Small intestine (tissue), 7 donors: ENCODE measurements at regions not wholly inside any gene's neighbourhood (a gene's known extent, or its start where the extent isn't known, plus 50 kb on each side); places are given as distances from the start of the nearest gene placed in this dataset.
A peak's percentile ranks its signal among the peaks of the same experiment; 100 is the strongest.

Experiments
- DNase-seq, 2 donors: peaks; one replicate each; pipeline versions ENCODE4 v3.0.0 to v3.0.0-alpha.2; 2013
- FAIRE-seq: peaks from 2 replicates; lab custom pipeline; 2012; peaks lifted over from hg19 to GRCh38; lab: Jason Lieb, UNC
- H3K27ac ChIP-seq, 3 donors: one replicate each; pipeline ENCODE4 v1.5.1; 2013; ENCODE audit warnings: low read length in 2 of 3, mild to moderate bottlenecking in 2 of 3, control low read depth in 1 of 3, inconsistent platforms in 1 of 3, low read depth in 1 of 3, moderate library complexity in 1 of 3
- H3K27me3 ChIP-seq, 3 donors: one replicate each; pipeline ENCODE4 v1.6.1; 2013; ENCODE audit warnings: low read length in 3 of 3, inconsistent platforms in 1 of 3; ENCODE audit not compliant: control insufficient read depth in 3 of 3, insufficient read depth in 3 of 3
- H3K36me3 ChIP-seq, 3 donors: one replicate each; pipeline ENCODE4 v1.6.1; 2013; ENCODE audit warnings: low read length in 3 of 3, inconsistent platforms in 1 of 3, low read depth in 1 of 3, mild to moderate bottlenecking in 1 of 3, moderate library complexity in 1 of 3; ENCODE audit not compliant: control insufficient read depth in 3 of 3, insufficient read depth in 2 of 3
- H3K4me1 ChIP-seq, 3 donors: one replicate each; pipeline ENCODE4 v1.6.1; 2013; ENCODE audit warnings: low read length in 2 of 3, inconsistent platforms in 1 of 3, low read depth in 1 of 3, mild to moderate bottlenecking in 1 of 3, moderate library complexity in 1 of 3; ENCODE audit not compliant: control insufficient read depth in 3 of 3, insufficient read depth in 2 of 3
- H3K4me3 ChIP-seq, 3 donors: one replicate each; pipeline ENCODE4 v1.5.1; 2013; ENCODE audit warnings: low read length in 3 of 3, control low read depth in 1 of 3, inconsistent platforms in 1 of 3, low read depth in 1 of 3, mild to moderate bottlenecking in 1 of 3, moderate library complexity in 1 of 3
- H3K9me3 ChIP-seq, 2 donors: one replicate each; pipeline ENCODE4 v1.6.1; 2013; ENCODE audit warnings: low read depth in 1 of 2, low read length in 1 of 2; ENCODE audit not compliant: control insufficient read depth in 2 of 2, insufficient read depth in 1 of 2
- WGBS, 3 donors: extraction: QIAGEN DNeasy Blood & Tissue Kit; methylation state at CpG; one replicate each; pipeline ENCODE4 v1.1.7; 2013; 5-methylcytosine and 5-hydroxymethylcytosine counted together
- donor health status: healthy with polysubstance abuse.
- donor health status: control.
- donor health status: control.
- donor health status: Bipolar disorder and iron deficiency.
- donor health status: healthy.

DNA sequence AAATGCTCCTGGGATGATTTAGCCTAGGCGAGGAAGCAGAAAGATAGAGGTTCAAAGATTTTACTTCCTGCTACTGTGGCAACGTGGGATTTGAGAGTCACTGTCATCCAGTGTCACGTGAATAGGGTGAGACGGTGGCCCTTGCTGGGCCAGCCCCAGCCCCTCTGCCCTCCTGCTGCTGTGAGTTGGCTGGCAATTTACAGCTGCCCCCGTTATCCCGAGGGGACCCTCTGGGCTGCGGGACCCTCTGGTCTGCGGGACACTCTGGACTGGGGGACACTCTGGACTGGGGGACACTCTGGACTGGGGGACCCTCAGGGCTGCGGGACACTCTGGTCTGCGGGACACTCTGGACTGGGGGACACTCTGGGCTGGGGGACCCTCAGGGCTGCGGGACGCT lies 765.4 kb downstream of the TRIML1 start:
- FAIRE-seq = no peak
- no peaks in the 10 kb centered on the region for H3K4me1 ChIP-seq
- WGBS, 3 donors = 71 to 85% (median 75%) methylated on average over 8 to 12 of the region's 12 CpGs
- DNase-seq = no peak
- H3K9me3 ChIP-seq = peaks cover 0 to 5% of the 10 kb centered on the region in 2 donors
- H3K4me3 ChIP-seq = no peak overlapping the region
- H3K27ac ChIP-seq = no peak overlapping the region
- no peaks in the 10 kb centered on the region for H3K27me3 ChIP-seq
- no peaks in the 10 kb centered on the region for H3K36me3 ChIP-seq

DNA sequence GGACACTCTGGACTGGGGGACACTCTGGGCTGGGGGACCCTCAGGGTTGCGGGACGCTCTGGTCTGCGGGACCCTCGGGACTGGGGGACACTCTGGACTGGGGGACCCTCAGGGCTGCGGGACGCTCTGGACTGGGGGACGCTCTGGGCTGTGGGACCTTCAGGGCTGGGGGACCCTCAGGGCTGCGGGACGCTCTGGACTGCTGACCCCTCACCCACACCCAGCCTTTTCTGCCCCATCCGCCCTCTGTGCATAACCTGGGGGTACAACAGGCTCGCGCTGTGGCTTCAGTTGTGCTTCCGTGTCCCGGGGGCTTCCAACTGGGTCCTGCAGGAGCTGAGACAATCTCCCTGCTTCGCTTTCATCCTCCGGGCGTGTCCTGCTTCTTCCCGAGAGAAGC lies 766.0 kb downstream of the TRIML1 start:
- 83 to 86% (median 85%) methylated on average over 12 to 18 of the region's 18 CpGs for WGBS, 3 donors
- Histone ChIP-seq H3K4me1 (no peaks in the 10 kb centered on the region), H3K9me3 (peaks cover 0 to 5% of the 10 kb centered on the region in 2 donors), H3K36me3 (no peaks in the 10 kb centered on the region), H3K27ac (no peak overlapping the region), H3K4me3 (no peak overlapping the region), H3K27me3 (no peaks in the 10 kb centered on the region)
- no peak for DNase-seq
- FAIRE-seq = no peak

DNA sequence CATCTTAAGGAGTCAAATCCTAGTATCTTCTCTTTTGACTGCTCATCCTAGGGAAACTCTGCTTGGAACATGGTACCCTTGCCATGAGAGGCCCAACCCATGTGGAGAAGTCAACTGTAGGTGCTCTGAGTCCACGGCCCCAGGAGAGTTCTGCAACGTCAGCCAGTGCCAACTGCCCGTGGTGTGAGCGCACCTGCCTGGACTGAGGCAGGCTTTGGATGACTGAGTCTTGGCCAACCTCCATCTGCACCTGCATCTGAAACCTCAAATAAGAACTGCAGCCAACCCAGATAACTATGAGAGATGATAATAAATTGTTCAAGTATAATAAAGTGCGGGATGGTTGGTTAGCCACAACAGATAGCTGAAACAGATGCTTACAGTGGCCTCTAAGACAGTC lies 772.0 kb downstream of the TRIML1 start:
- no peaks in the 10 kb centered on the region for H3K36me3 ChIP-seq
- H3K9me3 ChIP-seq = peaks cover 0 to 5% of the 10 kb centered on the region in 2 donors
- H3K27me3 ChIP-seq = no peaks in the 10 kb centered on the region
- no peak overlapping the region for H3K4me3 ChIP-seq
- no peaks in the 10 kb centered on the region for H3K4me1 ChIP-seq
- H3K27ac ChIP-seq = no peak overlapping the region
- WGBS, 3 donors = 39 to 87% (median 47%) methylated on average over 5 of the region's 5 CpGs
- no peak for FAIRE-seq
- DNase-seq = no peak

DNA sequence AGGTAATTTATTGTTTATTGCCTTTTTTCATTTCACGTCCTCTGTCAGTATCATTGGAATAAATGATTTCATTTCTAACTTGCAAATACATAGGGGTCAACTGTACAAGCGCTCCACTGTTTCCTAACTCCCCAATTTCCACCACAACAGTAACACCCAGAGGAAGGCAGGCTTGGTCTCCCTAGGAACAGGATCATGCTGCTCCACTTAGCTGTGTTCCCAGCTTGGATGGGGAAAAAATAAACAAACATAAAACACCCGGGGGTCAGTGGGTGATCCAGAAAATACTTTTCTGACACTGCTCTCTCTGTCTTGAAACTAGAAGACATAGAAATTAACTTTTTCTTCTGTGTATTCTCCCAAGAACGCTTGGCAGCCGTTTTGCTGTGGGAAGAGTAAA lies 772.5 kb downstream of the TRIML1 start:
- 70 to 80% (median 77%) methylated on average over 5 of the region's 5 CpGs for WGBS, 3 donors
- H3K27ac ChIP-seq = no peak overlapping the region
- H3K27me3 ChIP-seq = no peaks in the 10 kb centered on the region
- no peak for FAIRE-seq
- H3K36me3 ChIP-seq = no peaks in the 10 kb centered on the region
- no peaks in the 10 kb centered on the region for H3K4me1 ChIP-seq
- no peak for DNase-seq
- no peak overlapping the region for H3K4me3 ChIP-seq
- H3K9me3 ChIP-seq = peaks cover 0 to 5% of the 10 kb centered on the region in 2 donors

DNA sequence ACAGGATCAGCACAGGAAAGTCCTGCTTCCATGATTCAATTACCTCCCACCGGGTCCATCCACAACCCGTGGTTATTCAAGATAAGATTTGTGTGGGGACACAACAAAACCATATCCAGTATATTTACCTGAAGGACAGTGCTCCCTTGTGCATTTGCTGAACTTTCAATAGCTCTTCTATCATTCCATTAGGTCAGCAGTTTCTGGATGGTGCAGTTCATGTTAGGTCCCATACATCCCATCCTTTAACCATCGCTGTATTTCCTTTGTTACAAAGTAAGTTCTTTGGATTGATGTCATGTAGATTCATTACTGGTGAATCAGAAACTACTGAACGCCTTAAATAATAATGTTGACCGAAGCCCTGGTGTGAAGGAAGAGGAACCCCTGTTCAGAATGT lies 775.9 kb downstream of the TRIML1 start:
- no peak for FAIRE-seq
- 71 to 84% (median 75%) methylated on average over 5 of the region's 5 CpGs for WGBS, 3 donors

DNA sequence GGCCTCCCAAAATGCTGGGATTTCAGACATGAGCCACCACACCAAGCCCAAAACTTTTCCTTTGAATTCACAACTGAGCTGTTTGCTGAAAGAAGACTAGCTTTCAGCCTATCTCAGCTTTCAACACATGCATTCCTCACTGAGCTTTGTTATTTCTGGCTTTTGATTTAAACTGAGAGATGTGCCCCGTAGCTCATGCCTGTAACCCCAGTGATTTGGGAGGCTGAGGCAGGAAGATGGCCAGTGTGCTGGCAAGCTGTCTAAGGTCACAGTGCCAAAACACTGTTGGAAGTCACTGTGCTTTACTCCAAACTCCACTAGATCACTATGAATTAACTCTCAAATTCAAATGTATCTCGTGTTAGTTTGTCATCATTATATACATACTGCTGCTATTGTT lies 779.5 kb downstream of the TRIML1 start:
- 59 to 73% (median 63%) methylated on average over 2 of the region's 2 CpGs for WGBS, 3 donors

More for the DNA sequence above, 775.9 kb downstream of the TRIML1 start:
- DNase-seq = no peak
- no peaks in the 10 kb centered on the region for H3K27me3 ChIP-seq
- no peaks in the 10 kb centered on the region for H3K36me3 ChIP-seq
- no peak overlapping the region for H3K4me3 ChIP-seq
- H3K4me1 ChIP-seq = no peaks in the 10 kb centered on the region
- peaks cover 0 to 12% of the 10 kb centered on the region in 2 donors for H3K9me3 ChIP-seq
- H3K27ac ChIP-seq = no peak overlapping the region

DNA sequence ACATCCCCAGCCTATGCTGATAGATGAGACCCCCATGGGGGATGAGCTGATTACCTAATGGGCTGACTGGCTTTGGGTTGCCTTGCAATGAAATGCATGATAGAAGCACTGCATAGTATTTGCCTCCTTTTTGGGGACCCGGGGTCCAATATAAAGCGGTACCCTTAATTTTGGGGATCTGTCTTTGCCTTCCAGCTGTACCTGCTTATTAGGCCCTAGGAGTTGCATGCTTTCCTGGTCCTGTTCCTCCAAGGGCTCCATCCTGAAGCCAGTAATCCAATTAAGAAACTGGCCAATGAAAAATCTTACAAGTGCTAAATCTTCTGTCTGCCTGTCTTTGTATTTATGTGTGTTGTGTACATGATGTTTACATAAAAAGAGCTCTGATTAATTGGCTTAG lies 791.6 kb downstream of the TRIML1 start:
- no peak for FAIRE-seq
- Histone ChIP-seq H3K4me1 (no peaks in the 10 kb centered on the region), H3K9me3 (peaks cover 0 to 16% of the 10 kb centered on the region in 2 donors), H3K27me3 (no peaks in the 10 kb centered on the region), H3K36me3 (no peaks in the 10 kb centered on the region), H3K4me3 (no peak overlapping the region), H3K27ac (no peak overlapping the region)
- no peak for DNase-seq
- WGBS, 3 donors = 80 to 95% (median 82%) methylated on average over 2 of the region's 2 CpGs

More for the DNA sequence above, 779.5 kb downstream of the TRIML1 start:
- Histone ChIP-seq H3K27me3 (no peaks in the 10 kb centered on the region), H3K9me3 (peaks cover 0 to 21% of the 10 kb centered on the region in 2 donors), H3K27ac (no peak overlapping the region), H3K4me3 (no peak overlapping the region), H3K4me1 (no peaks in the 10 kb centered on the region), H3K36me3 (no peaks in the 10 kb centered on the region)
- no peak for DNase-seq
- FAIRE-seq = no peak

DNA sequence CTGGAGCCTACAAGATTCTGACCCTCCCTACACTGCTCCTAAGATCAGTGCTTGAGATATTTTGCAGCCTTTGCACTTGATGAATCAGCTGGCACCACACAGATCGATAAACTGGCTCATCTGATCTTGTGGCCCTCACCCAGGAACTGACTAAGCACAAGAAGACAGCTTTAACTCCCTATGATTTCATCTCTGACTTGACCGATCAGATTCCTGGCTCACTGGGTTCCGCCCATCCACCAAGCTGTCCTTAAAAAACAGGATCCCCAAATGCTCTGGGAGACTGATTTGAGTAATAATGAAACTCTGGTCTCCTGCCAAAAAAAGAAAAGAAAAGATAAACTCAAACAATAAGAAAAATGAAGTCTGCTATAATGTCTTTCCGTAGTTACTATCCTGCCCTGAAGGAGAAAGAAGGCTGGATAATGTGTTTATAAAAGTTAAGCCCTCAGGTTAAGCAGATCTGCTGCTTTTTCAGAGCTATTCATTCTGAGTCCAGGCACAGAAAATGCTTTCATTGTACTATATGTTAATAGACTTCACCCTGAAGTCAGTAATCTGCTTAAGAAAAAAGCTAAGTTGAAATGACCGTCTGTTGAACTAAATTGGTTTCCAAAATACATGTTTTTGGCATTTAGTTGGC lies 795.2 kb downstream of the TRIML1 start:
- Histone ChIP-seq H3K4me1 (no peaks in the 10 kb centered on the region), H3K9me3 (peaks cover 0 to 16% of the 10 kb centered on the region in 2 donors), H3K4me3 (no peak overlapping the region), H3K36me3 (no peaks in the 10 kb centered on the region), H3K27ac (no peak overlapping the region), H3K27me3 (no peaks in the 10 kb centered on the region)
- 68 to 71% (median 71%) methylated on average over 5 of the region's 5 CpGs for WGBS, 3 donors
- DNase-seq (peak in 1 of 2 donors; percentile 8), FAIRE-seq (no peak)
